HEK293 (cell line): ENCODE measurements at regions not wholly inside any gene's neighbourhood (a gene's known extent, or its start where the extent isn't known, plus 50 kb on each side); places are given as distances from the start of the nearest gene placed in this dataset.

Experiments
- CTCF ChIA-PET: fragments of 350-600 bp; formaldehyde crosslinking; extraction: SDS; loops from one replicate; lab custom pipeline; 2021; ENCODE audit warnings: antibody characterized with exemption; lab: Yijun Ruan, JAX
- POLR2A ChIA-PET: fragments of 300-600 bp; formaldehyde crosslinking; extraction: SDS; loops from one replicate; lab custom pipeline; 2020; ENCODE audit warnings: antibody characterized with exemption, inconsistent platforms; lab: Yijun Ruan, JAX
- H3K27ac ChIP-seq: fragments of 200-500 bp; sonication (Bioruptor generic); 2 replicates; pipeline ENCODE4 v1.5.1; 2014; ENCODE audit warnings: low read depth, low read length, control low read depth, inconsistent platforms; ENCODE audit errors: extremely low read depth
- H3K36me3 ChIP-seq, 2 experiments: fragments of 200-500 bp in 1 of 2; sonication (Bioruptor generic) in 1 of 2; 1 replicate in 1 of 2; 2 replicates in 1 of 2; pipeline ENCODE4 v1.5.1; 2014 to 2017; ENCODE audit warnings: inconsistent platforms in 2 of 2, low read length in 2 of 2; ENCODE audit not compliant: control insufficient read depth in 2 of 2, insufficient read depth in 1 of 2
- H3K4me1 ChIP-seq: fragments of 200-500 bp; sonication (Bioruptor generic); 2 replicates; pipeline ENCODE4 v1.5.1; 2014; ENCODE audit warnings: mild to moderate bottlenecking, low read length, inconsistent platforms; ENCODE audit not compliant: control insufficient read depth, insufficient read depth
- H3K4me3 ChIP-seq: 2 replicates; pipeline ENCODE4 v1.5.1; 2011; ENCODE audit warnings: low read depth, mild to moderate bottlenecking, control low read depth, low read length, moderate library complexity
- H3K9me3 ChIP-seq: fragments of 200-500 bp; sonication (Bioruptor generic); 2 replicates; pipeline ENCODE4 v1.5.1; 2014; ENCODE audit warnings: low read depth, low read length, inconsistent platforms; ENCODE audit not compliant: control insufficient read depth, insufficient read depth
- ZFP41 ChIP-seq: fragments of 450-650 bp; formaldehyde crosslinking; IDR thresholded peaks from 2 replicates; pipeline ENCODE4 v1.5.1; 2016; ENCODE audit warnings: missing biosample characterization, missing genetic modification characterization, borderline replicate concordance
- ZNF148 ChIP-seq: fragments of 450-650 bp; formaldehyde crosslinking; IDR thresholded peaks from 2 replicates; pipeline ENCODE4 v1.5.0; 2017; ENCODE audit warnings: missing biosample characterization, missing genetic modification characterization, borderline replicate concordance
- ZNF169 ChIP-seq: fragments of 450-650 bp; formaldehyde crosslinking; IDR thresholded peaks from 2 replicates; pipeline ENCODE4 v1.5.1; 2016; ENCODE audit warnings: missing biosample characterization, missing genetic modification characterization
- ZNF175 ChIP-seq: fragments of 450-650 bp; formaldehyde crosslinking; IDR thresholded peaks from 2 replicates; pipeline ENCODE4 v1.5.1; 2016; ENCODE audit warnings: missing biosample characterization, missing genetic modification characterization
- ZNF18 ChIP-seq: fragments of 450-650 bp; formaldehyde crosslinking; IDR thresholded peaks from 2 replicates; pipeline ENCODE4 v1.5.1; 2016; ENCODE audit warnings: missing biosample characterization, missing genetic modification characterization
- ZNF248 ChIP-seq: fragments of 450-650 bp; formaldehyde crosslinking; IDR thresholded peaks from 2 replicates; pipeline ENCODE4 v1.5.1; 2017; ENCODE audit warnings: missing biosample characterization, missing genetic modification characterization
- ZNF274 ChIP-seq, 2 experiments: fragments of 200-500 bp in 1 of 2; fragments of 450-650 bp in 1 of 2; sonication (Bioruptor generic) in 1 of 2; formaldehyde crosslinking in 1 of 2; IDR thresholded peaks; 2 replicates each; pipeline versions ENCODE4 v1.5.1 to v1.6.1; 2014 to 2016; ENCODE audit warnings: borderline replicate concordance in 1 of 2, inconsistent platforms in 1 of 2, low read length in 1 of 2, missing biosample characterization in 1 of 2, missing genetic modification characterization in 1 of 2
- ZNF416 ChIP-seq: fragments of 450-650 bp; formaldehyde crosslinking; IDR thresholded peaks from 2 replicates; pipeline ENCODE4 v1.5.1; 2016; ENCODE audit warnings: missing biosample characterization, missing genetic modification characterization
- ZNF518A ChIP-seq: fragments of 450-650 bp; formaldehyde crosslinking; conservative IDR thresholded peaks from 2 replicates; pipeline ENCODE4 v1.5.1; 2016; ENCODE audit warnings: low read depth, missing biosample characterization, missing genetic modification characterization
- ZNF548 ChIP-seq: fragments of 450-650 bp; formaldehyde crosslinking; IDR thresholded peaks from 2 replicates; pipeline ENCODE4 v1.5.1; 2016; ENCODE audit warnings: missing biosample characterization, missing genetic modification characterization
- ZNF600 ChIP-seq: fragments of 450-650 bp; formaldehyde crosslinking; IDR thresholded peaks from 2 replicates; pipeline ENCODE4 v1.5.1; 2016; ENCODE audit warnings: missing biosample characterization, missing genetic modification characterization
- ZNF654 ChIP-seq: fragments of 450-650 bp; formaldehyde crosslinking; IDR thresholded peaks from 2 replicates; pipeline ENCODE4 v1.5.1; 2016; ENCODE audit warnings: low read depth, missing biosample characterization, missing genetic modification characterization
- ZNF670 ChIP-seq: fragments of 450-650 bp; formaldehyde crosslinking; IDR thresholded peaks from 2 replicates; pipeline ENCODE4 v1.5.1; 2016; ENCODE audit warnings: missing biosample characterization, missing genetic modification characterization, low read depth
- ZNF776 ChIP-seq: fragments of 450-650 bp; formaldehyde crosslinking; IDR thresholded peaks from 2 replicates; pipeline ENCODE4 v1.5.0; 2017; ENCODE audit warnings: missing biosample characterization, missing genetic modification characterization, borderline replicate concordance
- ZNF777 ChIP-seq: fragments of 450-650 bp; formaldehyde crosslinking; IDR thresholded peaks from 2 replicates; pipeline ENCODE4 v1.5.1; 2017; ENCODE audit warnings: missing biosample characterization, missing genetic modification characterization, borderline replicate concordance

GRCh38 chr14:21860172-21860571 lies 186.6 kb upstream of the OR4E1 start (continued):
- TF ChIP-seq ZNF670 (tag by site-specific recombination) (no peak), ZNF518A (no peak), ZNF600 (no peak), ZNF148 (no peak), ZNF248 (tag by site-specific recombination) (no peak), ZNF654 (tag by site-specific recombination) (peak; percentile 14; the same call in 1 of the 2 replicates), ZNF776 (no peak), ZNF274 (IDR thresholded peaks at IDR 0.05; ENCODE audit: low read length) (no peak), ZNF274 (tag by site-specific recombination; IDR thresholded peaks at IDR 0.05; ENCODE audit: borderline replicate concordance) (no peak)

GRCh38 chr14:21852775-21853174 lies 179.2 kb upstream of the OR4E1 start:
- ChIA-PET CTCF (interaction anchor here (0.6 to 2.2 kb wide), 30 partner anchors 8 to 1511 kb away, joined by 3 to 22 read pairs (median 4); no protein-coding TSS in a partner anchor), POLR2A (interaction anchor here (1.2 kb wide), 1 partner anchor 31 kb away, joined by 3 read pairs; no protein-coding TSS in a partner anchor)
- no peak overlapping the region for H3K4me3 ChIP-seq
- no peaks in the 10 kb centered on the region for H3K4me1 ChIP-seq
- no peaks in the 10 kb centered on the region for H3K9me3 ChIP-seq
- no peak overlapping the region for H3K27ac ChIP-seq
- TF ChIP-seq ZNF169 (tag by site-specific recombination): no peak
- no peak for TF ChIP-seq ZNF175
- TF ChIP-seq ZNF18 (tag by site-specific recombination): no peak
- no peak for TF ChIP-seq ZNF777 (tag by site-specific recombination)
- no peak for TF ChIP-seq ZNF548 (tag by site-specific recombination)
- TF ChIP-seq ZNF416 (tag by site-specific recombination): no peak
- TF ChIP-seq ZNF248 (tag by site-specific recombination): no peak
- no peak for TF ChIP-seq ZFP41
- no peaks in the 10 kb centered on the region for H3K36me3 ChIP-seq
